Smooth muscle cell (in vitro differentiated cells): ENCODE measurements at regions not wholly inside any gene's neighbourhood (a gene's known extent, or its start where the extent isn't known, plus 50 kb on each side); places are given as distances from the start of the nearest gene placed in this dataset.
"Not testable (repeated sequence)": the region's sequence is repeated elsewhere in the genome, so short reads cannot be mapped to it uniquely, and the experiment has no call there.

Experiments
- DNase-seq: peaks from one replicate; lab custom pipeline; 2025; ENCODE audit not compliant: unreplicated experiment; lab: John Stamatoyannopoulos, UW
- H2AFZ ChIP-seq: fragments of 200-600 bp; sonication (generic); 2 replicates; pipeline ENCODE4 v1.6.0; 2016; ENCODE audit warnings: antibody characterized with exemption, low read depth, mild to moderate bottlenecking
- H3F3A ChIP-seq: fragments of 200-600 bp; sonication (generic); 2 replicates; pipeline ENCODE4 v1.6.0; 2017; ENCODE audit warnings: antibody characterized with exemption, low read depth
- H3K27ac ChIP-seq: fragments of 200-600 bp; sonication (generic); 2 replicates; pipeline ENCODE4 v1.5.1; 2016; ENCODE audit warnings: low read depth, mild to moderate bottlenecking
- H3K27me3 ChIP-seq: fragments of 200-600 bp; sonication (generic); 2 replicates; pipeline ENCODE4 v1.6.1; 2016; ENCODE audit warnings: low read depth, mild to moderate bottlenecking
- H3K36me3 ChIP-seq: fragments of 200-600 bp; sonication (generic); 2 replicates; pipeline ENCODE4 v1.5.1; 2016; ENCODE audit warnings: low read depth
- H3K4me1 ChIP-seq: fragments of 200-600 bp; sonication (generic); 2 replicates; pipeline ENCODE4 v1.5.1; 2016; ENCODE audit warnings: low read depth
- H3K4me2 ChIP-seq: fragments of 200-600 bp; sonication (generic); 2 replicates; pipeline ENCODE4 v1.6.0; 2016; ENCODE audit warnings: mild to moderate bottlenecking
- H3K4me3 ChIP-seq: fragments of 200-600 bp; sonication (generic); 2 replicates; pipeline ENCODE4 v1.5.1; 2016; ENCODE audit warnings: mild to moderate bottlenecking
- H3K79me2 ChIP-seq: fragments of 200-600 bp; sonication (generic); 2 replicates; pipeline ENCODE4 v1.6.0; 2016; ENCODE audit warnings: low read depth, mild to moderate bottlenecking
- H3K9ac ChIP-seq: fragments of 200-600 bp; sonication (generic); 2 replicates; pipeline ENCODE4 v1.6.0; 2016; ENCODE audit warnings: low read depth
- H3K9me3 ChIP-seq: fragments of 200-600 bp; sonication (generic); replicated peaks from 2 replicates; pipeline ENCODE4 v1.5.1; 2016; ENCODE audit warnings: low read depth
- H4K20me1 ChIP-seq: fragments of 200-600 bp; sonication (generic); 2 replicates; pipeline ENCODE4 v1.6.0; 2016; ENCODE audit warnings: low read depth
- WGBS: methylation state at CpG from one replicate; pipeline ENCODE4 v1.1.7; 2016; ENCODE audit warnings: low lambda C conversion rate; 5-methylcytosine and 5-hydroxymethylcytosine counted together
- TF ChIP-seq, protein P1 (sequence below): fragments of 200-600 bp; sonication (generic); IDR thresholded peaks from 2 replicates; pipeline ENCODE4 v1.5.1; 2017; ENCODE audit warnings: borderline replicate concordance, mild to moderate bottlenecking, antibody characterized with exemption; ENCODE audit not compliant: insufficient read depth, poor library complexity, severe bottlenecking

DNA sequence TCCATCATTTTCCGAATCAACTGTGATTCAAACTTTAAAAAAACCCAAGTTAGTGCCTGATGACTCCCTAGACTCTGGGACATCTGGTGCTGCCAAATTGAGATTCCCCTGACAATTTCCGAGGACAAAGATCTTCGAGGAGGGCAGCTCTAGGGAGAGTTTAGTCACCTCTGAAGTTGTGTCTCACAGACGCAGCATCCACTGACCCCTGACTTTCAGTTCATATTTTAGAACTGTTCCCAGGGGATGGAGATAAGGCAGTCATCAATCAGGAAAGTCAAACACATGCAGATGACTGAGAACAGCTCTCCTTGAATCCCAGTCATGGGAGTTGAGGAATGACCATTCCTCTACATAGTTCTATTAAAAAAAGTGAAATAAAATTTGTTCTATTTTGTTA lies 643.9 kb downstream of the TRIML1 start:
- Histone ChIP-seq H3K9ac (no peak overlapping the region), H3K27ac (no peak overlapping the region), H3K27me3 (no peaks in the 10 kb centered on the region), H2AFZ (no peak overlapping the region), H3F3A (no peaks in the 10 kb centered on the region), H4K20me1 (no peaks in the 10 kb centered on the region), H3K4me3 (no peak overlapping the region), H3K36me3 (no peaks in the 10 kb centered on the region), H3K4me2 (no peak overlapping the region), H3K79me2 (no peaks in the 10 kb centered on the region), H3K4me1 (peaks cover 2% of the 10 kb centered on the region), H3K9me3 (no peaks in the 10 kb centered on the region)
- WGBS: 79% methylated on average over 4 of the region's 4 CpGs
- DNase-seq: no peak
- TF ChIP-seq, protein P1, sequence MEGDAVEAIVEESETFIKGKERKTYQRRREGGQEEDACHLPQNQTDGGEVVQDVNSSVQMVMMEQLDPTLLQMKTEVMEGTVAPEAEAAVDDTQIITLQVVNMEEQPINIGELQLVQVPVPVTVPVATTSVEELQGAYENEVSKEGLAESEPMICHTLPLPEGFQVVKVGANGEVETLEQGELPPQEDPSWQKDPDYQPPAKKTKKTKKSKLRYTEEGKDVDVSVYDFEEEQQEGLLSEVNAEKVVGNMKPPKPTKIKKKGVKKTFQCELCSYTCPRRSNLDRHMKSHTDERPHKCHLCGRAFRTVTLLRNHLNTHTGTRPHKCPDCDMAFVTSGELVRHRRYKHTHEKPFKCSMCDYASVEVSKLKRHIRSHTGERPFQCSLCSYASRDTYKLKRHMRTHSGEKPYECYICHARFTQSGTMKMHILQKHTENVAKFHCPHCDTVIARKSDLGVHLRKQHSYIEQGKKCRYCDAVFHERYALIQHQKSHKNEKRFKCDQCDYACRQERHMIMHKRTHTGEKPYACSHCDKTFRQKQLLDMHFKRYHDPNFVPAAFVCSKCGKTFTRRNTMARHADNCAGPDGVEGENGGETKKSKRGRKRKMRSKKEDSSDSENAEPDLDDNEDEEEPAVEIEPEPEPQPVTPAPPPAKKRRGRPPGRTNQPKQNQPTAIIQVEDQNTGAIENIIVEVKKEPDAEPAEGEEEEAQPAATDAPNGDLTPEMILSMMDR: no peak

DNA sequence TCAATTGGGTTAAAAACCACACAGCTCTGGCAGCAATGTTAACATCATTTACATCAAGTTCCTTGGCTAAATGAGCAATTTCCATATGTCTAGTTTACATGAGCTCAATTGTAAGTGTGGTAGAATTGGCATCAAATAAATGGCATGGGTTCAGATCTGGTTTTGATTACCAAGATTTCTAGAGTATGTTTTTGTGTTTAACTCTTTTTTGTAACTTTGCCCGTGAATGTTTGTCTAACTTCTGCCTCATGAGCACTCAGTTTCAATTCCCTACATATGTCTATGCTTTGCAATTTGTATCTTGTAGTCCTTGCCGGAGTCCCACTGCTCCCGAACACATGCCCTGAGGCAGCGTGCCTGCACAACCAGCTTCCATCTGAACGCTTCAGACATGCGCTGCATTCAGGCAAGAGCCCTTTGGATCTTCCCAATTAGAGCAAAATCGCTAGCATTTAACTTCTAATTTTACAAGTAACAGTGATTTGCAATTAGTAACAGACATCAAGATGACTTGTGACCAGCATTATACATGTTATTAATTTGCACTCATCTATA lies 644.4 kb downstream of the TRIML1 start:
- Histone ChIP-seq H2AFZ (no peak overlapping the region), H3K27ac (no peak overlapping the region), H3K9me3 (no peaks in the 10 kb centered on the region), H4K20me1 (no peaks in the 10 kb centered on the region), H3K9ac (no peak overlapping the region), H3F3A (no peaks in the 10 kb centered on the region), H3K4me2 (no peak overlapping the region), H3K79me2 (no peaks in the 10 kb centered on the region), H3K4me3 (no peak overlapping the region), H3K27me3 (no peaks in the 10 kb centered on the region), H3K36me3 (no peaks in the 10 kb centered on the region), H3K4me1 (peaks cover 2% of the 10 kb centered on the region)
- no peak for DNase-seq
- 79% methylated on average over 7 of the region's 7 CpGs for WGBS
- TF ChIP-seq, protein P1: no peak

DNA sequence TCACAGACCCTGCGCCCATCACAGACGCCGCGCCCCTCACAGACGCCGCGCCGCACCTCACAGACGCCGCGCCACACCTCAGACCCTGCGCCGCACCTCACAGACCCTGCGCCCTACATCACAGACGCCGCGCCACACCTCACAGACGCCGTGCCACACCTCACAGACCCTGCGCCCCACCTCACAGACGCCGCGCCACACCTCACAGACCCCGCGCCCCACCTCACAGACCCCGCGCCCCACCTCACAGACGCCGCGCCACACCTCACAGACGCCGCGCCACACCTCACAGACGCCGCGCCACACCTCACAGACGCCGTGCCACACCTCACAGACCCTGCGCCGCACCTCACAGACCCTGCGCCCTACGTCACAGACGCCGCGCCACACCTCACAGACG lies 657.4 kb downstream of the TRIML1 start:
- H3K27me3 ChIP-seq, H3F3A ChIP-seq, H3K9ac ChIP-seq, H3K9me3 ChIP-seq, DNase-seq, H3K79me2 ChIP-seq, H4K20me1 ChIP-seq, H3K4me2 ChIP-seq, H2AFZ ChIP-seq, H3K36me3 ChIP-seq, H3K4me3 ChIP-seq, H3K4me1 ChIP-seq, H3K27ac ChIP-seq: not testable (repeated sequence)
- whole genome bisulfite sequencing: no CpG with 5 or more reads among the region's 46 CpGs

DNA sequence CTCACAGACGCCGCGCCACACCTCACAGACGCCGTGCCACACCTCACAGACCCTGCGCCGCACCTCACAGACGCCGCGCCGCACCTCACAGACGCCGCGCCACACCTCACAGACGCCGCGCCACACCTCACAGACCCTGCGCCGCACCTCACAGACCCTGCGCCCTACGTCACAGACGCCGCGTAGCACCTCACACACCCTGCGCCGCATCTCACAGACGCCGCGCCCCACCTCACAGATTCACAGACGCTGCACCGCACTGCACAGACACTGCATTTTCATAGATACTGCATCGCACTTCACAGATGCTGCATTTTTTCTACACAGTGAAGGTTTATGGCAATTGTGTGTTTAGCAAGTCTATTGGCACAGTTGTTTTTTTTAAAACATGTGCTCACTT lies 657.8 kb downstream of the TRIML1 start:
- not testable (repeated sequence) for H3K9ac ChIP-seq, H3K27ac ChIP-seq, H3K27me3 ChIP-seq, H2AFZ ChIP-seq, H4K20me1 ChIP-seq, H3K4me1 ChIP-seq, H3K79me2 ChIP-seq, H3K4me3 ChIP-seq, H3F3A ChIP-seq, H3K36me3 ChIP-seq, H3K4me2 ChIP-seq, H3K9me3 ChIP-seq, DNase-seq
- 95% methylated on average over 21 of the region's 32 CpGs for WGBS

- TF ChIP-seq, protein P1: no peak
- Histone ChIP-seq H3K36me3 (no peaks in the 10 kb centered on the region), H3K4me1 (no peaks in the 10 kb centered on the region), H2AFZ (no peak overlapping the region), H3K79me2 (no peaks in the 10 kb centered on the region), H3K4me3 (no peak overlapping the region), H3K9me3 (no peaks in the 10 kb centered on the region), H4K20me1 (no peaks in the 10 kb centered on the region), H3F3A (no peaks in the 10 kb centered on the region), H3K9ac (no peak overlapping the region), H3K27me3 (no peaks in the 10 kb centered on the region), H3K4me2 (no peak overlapping the region), H3K27ac (no peak overlapping the region)
- DNase-seq: no peak
- 91% methylated on average over 4 of the region's 4 CpGs for WGBS
These were observed 665.6 kb downstream of the TRIML1 start for GRCh38 chr4:188804861-188805260.
